ENCODE measurements at regions not wholly inside any gene's neighbourhood (a gene's known extent, or its start where the extent isn't known, plus 50 kb on each side); places are given as distances from the start of the nearest gene placed in this dataset.

DNA sequence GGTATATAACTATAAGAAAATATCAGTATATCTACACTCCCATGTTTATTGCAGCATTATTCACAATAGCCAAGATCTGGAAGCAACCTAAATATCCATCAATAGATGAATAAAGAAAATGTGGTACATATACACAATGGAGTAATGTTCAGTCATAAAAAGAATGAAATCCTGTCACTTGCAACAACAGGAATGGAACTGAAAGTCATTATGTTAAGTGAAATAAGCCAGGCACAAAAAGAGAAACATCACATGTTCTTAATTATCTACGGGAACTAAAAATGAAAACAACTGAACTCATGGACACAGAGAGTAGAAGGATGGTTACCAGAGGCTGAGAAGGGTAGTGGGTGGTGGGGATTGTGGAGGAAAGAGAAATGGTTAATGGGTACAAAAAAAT, 665.2 kb downstream of the TBC1D4 start:
- no peak for DNase-seq (ENCODE audit: extremely low spot score in 2 of 2)
- Histone ChIP-seq H3K9me3 (no peaks in the 10 kb centered on the region), H3K36me3 (no peaks in the 10 kb centered on the region), H3K4me3 (no peak overlapping the region), H3K27ac (no peak overlapping the region), H3K4me1 (no peaks in the 10 kb centered on the region), H3K27me3 (no peaks in the 10 kb centered on the region)
- TF ChIP-seq POLR2A (IDR thresholded peaks at IDR 0.05) (no peak), POLR2AphosphoS5 (IDR thresholded peaks at IDR 0.05; ENCODE audit: insufficient read depth in 1 of 2, low read depth in 1 of 2) (no peak)
- TF ChIP-seq, protein P1, sequence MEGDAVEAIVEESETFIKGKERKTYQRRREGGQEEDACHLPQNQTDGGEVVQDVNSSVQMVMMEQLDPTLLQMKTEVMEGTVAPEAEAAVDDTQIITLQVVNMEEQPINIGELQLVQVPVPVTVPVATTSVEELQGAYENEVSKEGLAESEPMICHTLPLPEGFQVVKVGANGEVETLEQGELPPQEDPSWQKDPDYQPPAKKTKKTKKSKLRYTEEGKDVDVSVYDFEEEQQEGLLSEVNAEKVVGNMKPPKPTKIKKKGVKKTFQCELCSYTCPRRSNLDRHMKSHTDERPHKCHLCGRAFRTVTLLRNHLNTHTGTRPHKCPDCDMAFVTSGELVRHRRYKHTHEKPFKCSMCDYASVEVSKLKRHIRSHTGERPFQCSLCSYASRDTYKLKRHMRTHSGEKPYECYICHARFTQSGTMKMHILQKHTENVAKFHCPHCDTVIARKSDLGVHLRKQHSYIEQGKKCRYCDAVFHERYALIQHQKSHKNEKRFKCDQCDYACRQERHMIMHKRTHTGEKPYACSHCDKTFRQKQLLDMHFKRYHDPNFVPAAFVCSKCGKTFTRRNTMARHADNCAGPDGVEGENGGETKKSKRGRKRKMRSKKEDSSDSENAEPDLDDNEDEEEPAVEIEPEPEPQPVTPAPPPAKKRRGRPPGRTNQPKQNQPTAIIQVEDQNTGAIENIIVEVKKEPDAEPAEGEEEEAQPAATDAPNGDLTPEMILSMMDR (IDR thresholded peaks at IDR 0.05): no peak
- intact Hi-C loops (cut with DNase I): no loop called here

GRCh38 chr13:74796157-74796556, 662.0 kb upstream of the KLF12 start:
- H3K4me1 ChIP-seq: no peaks in the 10 kb centered on the region

GRCh38 chr13:74795526-74795925, 661.3 kb upstream of the KLF12 start:
- no peak for TF ChIP-seq POLR2AphosphoS5 (IDR thresholded peaks at IDR 0.05; ENCODE audit: insufficient read depth in 1 of 2, low read depth in 1 of 2)
- TF ChIP-seq, protein P1 (IDR thresholded peaks at IDR 0.05): no peak
- no peak for TF ChIP-seq POLR2A (IDR thresholded peaks at IDR 0.05)
- H3K27me3 ChIP-seq: no peaks in the 10 kb centered on the region
- intact Hi-C loops (cut with DNase I): no loop called here
- H3K36me3 ChIP-seq: no peaks in the 10 kb centered on the region
- no peaks in the 10 kb centered on the region for H3K9me3 ChIP-seq
- H3K4me3 ChIP-seq: no peak overlapping the region
- H3K4me1 ChIP-seq: no peaks in the 10 kb centered on the region
- no peak for DNase-seq (ENCODE audit: extremely low spot score in 2 of 2)
- no peak overlapping the region for H3K27ac ChIP-seq

More at GRCh38 chr13:74796157-74796556, 662.0 kb upstream of the KLF12 start:
- intact Hi-C loops (cut with DNase I): no loop called here
- no peak for DNase-seq (ENCODE audit: extremely low spot score in 2 of 2)
- H3K9me3 ChIP-seq: no peaks in the 10 kb centered on the region
- H3K27me3 ChIP-seq: no peaks in the 10 kb centered on the region
- H3K4me3 ChIP-seq: no peak overlapping the region
- no peak overlapping the region for H3K27ac ChIP-seq
- TF ChIP-seq POLR2A (IDR thresholded peaks at IDR 0.05) (no peak), POLR2AphosphoS5 (IDR thresholded peaks at IDR 0.05; ENCODE audit: insufficient read depth in 1 of 2, low read depth in 1 of 2) (no peak)
- TF ChIP-seq, protein P1 (IDR thresholded peaks at IDR 0.05): no peak
- no peaks in the 10 kb centered on the region for H3K36me3 ChIP-seq

- intact Hi-C loops (cut with DNase I): no loop called here
- H3K9me3 ChIP-seq: no peaks in the 10 kb centered on the region
- no peaks in the 10 kb centered on the region for H3K36me3 ChIP-seq
- H3K4me3 ChIP-seq: no peak overlapping the region
- H3K27me3 ChIP-seq: no peaks in the 10 kb centered on the region
- TF ChIP-seq, protein P1 (IDR thresholded peaks at IDR 0.05): no peak
- TF ChIP-seq POLR2AphosphoS5 (IDR thresholded peaks at IDR 0.05; ENCODE audit: insufficient read depth in 1 of 2, low read depth in 1 of 2): no peak
- no peak for DNase-seq (ENCODE audit: extremely low spot score in 2 of 2)
- H3K27ac ChIP-seq: no peak overlapping the region
- no peaks in the 10 kb centered on the region for H3K4me1 ChIP-seq
These were observed 660.4 kb upstream of the KLF12 start for GRCh38 chr13:74794582-74794981.

DNA sequence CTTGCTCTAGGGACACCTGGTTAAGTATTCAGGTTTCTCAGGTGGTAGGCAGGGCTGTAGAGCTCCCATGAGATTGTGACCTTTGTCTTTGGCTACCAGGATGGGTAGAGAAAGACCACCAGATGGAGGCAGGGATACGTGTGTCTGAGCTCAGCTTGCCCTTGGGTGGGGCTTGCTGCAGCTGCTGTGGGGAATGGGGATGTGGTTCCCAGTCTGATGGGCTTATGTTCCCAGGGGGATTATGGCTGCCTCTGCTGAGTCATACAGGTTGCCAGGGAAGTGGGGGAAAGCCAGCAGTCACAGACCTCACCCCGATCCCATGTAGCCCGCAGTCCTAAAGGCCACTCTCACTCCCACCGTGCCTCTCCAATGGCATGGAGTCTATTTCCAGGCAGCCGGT, 659.9 kb upstream of the KLF12 start:
- TF ChIP-seq POLR2AphosphoS5 (IDR thresholded peaks at IDR 0.05; ENCODE audit: insufficient read depth in 1 of 2, low read depth in 1 of 2): no peak
- no peak for TF ChIP-seq POLR2A (IDR thresholded peaks at IDR 0.05)
- TF ChIP-seq, protein P1 (IDR thresholded peaks at IDR 0.05): no peak
- Histone ChIP-seq H3K9me3 (no peaks in the 10 kb centered on the region), H3K4me3 (no peak overlapping the region), H3K27me3 (no peaks in the 10 kb centered on the region), H3K36me3 (no peaks in the 10 kb centered on the region), H3K27ac (no peak overlapping the region), H3K4me1 (no peaks in the 10 kb centered on the region)
- intact Hi-C loops (cut with DNase I): no loop called here
- DNase-seq (ENCODE audit: extremely low spot score in 2 of 2): no peak
